Right forelimb (tissue), 1 donor: ENCODE measurements at regions not wholly inside any gene's neighbourhood (a gene's known extent, or its start where the extent isn't known, plus 50 kb on each side); places are given as distances from the start of the nearest gene placed in this dataset.

Source experiments
- DNase-seq: peaks from one replicate; pipeline ENCODE4 v3.0.0-alpha.2; 2018

DNA sequence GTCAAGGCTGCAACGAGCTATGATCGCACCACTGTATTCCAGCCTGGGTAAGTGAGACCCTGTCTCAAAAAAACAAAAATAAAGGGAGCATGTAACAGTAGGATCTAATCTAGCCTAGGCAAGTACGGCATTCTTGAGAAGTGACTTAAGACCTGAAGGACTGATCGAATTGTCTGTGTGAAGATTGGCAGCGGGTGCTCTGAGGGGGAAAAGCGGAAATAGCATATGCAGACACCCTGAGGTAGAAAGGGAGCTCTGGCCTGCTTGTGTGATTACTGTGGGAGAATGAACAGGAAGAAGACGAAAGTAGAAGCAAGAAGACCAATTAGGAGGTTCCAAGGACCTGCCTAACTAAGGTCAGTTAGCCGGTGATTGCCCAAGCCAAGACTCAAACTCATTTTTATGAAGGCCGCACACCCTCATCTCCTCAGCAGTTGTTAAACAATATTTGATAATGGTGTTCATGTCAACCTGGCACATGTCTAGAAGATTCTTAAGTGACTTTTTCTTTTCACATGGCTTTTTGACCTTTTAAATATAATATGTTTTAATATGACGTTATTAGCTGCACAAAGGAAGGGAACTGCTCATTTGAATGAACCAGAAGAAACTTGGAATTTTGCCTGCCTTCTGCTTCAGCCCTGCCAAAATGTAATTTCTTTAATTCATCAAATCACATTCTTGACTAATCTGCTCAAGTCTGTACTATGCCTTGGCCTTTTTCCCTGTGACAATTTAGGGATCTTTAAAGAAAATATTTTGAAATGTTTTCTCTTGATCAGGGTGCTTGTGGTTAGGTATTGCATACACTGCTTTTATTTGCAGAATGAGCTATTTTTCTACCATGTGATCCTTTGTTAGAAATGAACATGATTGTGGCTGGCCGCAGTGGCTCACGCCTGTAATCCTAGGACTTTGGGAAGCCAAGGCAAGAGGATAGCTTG lies 289.2 kb upstream of the DMRT1 start:
- no peak for DNase-seq

DNA sequence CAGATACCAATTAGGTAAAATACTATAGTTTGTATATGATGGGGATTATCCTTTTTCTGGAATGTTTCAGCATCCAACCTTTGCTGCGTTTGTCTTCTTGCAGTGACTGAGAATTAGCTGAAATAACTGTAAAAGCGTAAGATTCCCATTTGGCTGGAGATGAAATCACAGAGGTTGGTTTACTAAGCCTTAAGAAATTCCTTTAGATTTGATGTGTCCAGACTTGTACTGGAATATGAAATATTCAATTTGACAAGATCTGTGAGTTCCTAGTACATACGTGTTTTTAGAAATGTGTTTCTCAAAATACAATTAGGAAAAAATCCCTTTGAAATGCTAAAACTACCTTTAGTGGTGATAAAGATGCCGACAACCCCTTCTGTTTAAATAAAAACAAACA lies 286.0 kb upstream of the DMRT1 start:
- no peak for DNase-seq

DNA sequence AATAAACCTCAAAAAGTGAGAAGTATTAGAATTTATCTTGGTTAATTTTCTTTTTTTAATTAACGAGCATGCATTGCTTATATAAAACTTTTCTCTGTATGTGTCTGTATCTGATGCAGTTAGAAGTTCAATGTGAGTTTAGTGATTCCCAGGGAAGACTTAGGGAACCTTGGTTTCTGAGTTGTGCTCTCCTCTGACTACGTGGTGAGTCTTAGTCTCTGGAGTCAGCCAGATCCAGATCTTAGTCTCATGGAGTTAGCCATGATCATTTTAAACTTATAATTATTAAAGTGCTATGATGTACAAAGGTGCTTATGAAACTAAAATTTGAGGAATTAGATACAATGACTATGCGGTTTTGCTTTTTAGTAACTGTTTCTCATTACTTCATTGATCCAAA lies 285.3 kb upstream of the DMRT1 start:
- DNase-seq = no peak

DNA sequence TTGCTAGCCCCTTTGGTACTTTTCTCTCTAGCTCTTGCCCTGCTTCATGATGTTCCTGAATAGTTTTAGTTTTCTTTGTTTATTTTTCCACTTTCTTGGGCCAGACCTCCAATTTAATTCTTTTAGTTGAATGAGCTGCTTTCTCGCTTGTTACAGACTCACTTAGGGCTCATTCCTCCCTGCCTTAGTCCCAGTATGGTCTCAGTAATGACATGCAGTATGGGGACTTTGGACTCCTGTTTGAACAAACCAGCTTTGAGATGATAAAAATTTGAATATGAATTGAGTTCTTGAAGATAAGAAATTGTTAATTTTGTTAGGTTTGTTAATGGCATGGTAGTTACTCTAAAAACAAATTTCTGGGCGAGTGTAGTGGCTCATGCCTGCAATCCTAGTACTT lies 284.8 kb upstream of the DMRT1 start:
- no peak for DNase-seq

DNA sequence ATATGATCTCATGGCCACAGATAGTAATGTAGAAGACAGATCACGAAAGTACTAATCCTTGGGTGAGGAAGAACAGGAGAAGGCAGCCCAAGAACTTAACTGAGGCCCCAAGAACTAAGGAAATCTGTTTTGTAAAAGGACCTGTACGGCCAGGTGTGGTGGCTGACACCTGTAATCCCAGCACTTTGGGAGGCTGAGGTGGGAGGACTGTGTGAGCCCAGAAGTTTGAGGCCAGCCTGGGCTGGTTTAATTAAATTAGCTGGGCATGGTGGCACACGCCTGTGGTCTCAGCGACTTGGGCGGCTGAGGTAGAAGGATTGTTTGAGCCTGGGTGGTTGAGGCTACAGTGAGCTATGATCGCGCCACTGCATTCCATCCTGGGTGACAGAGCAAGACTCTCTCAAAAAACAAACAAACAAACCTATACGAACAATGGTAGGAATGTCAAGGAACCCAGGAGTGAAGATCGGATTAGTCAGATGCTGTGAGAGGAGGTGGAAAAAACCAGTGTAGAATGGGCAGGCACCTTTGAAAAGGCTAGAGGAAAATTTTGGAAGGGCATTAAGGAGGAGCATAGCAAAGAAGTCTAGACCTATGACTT lies 283.8 kb upstream of the DMRT1 start:
- DNase-seq = no peak

DNA sequence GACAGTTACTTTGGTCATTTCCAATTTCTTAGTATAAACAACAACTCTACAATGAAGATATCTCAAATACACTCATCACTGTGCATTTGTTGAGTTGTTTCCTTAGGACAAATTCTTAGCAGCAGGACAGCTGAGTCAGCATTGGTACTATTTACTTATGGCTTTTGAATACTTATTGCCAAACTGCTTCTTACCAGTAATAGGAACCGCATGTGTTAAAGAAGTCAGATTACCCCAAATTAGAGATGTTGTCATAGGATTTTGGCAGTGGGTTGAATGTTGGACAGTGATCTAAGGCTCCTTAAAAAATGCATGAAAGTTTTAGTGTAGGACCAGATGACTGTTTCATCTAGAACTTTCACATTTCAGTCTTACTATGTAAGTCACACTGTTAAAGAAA lies 280.1 kb upstream of the DMRT1 start:
- no peak for DNase-seq

DNA sequence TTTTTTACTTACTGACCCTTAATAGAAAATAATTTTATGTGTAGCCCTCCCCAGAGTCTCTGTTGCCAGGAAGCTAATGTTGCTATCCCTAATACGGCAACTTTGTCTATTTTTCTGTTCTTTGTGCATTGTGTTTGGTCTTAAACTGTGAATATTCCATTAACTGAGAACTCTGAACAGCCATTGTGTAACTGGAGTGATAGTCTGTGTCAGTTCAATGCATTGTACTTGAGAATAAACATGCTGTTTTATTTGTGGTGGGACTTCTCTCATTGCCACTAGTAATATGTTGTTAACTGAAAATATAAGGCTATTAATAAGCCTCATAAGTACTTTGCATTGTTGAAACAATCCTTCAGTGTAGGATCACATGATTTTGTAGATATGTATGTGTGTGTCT lies 278.3 kb upstream of the DMRT1 start:
- DNase-seq = no peak

DNA sequence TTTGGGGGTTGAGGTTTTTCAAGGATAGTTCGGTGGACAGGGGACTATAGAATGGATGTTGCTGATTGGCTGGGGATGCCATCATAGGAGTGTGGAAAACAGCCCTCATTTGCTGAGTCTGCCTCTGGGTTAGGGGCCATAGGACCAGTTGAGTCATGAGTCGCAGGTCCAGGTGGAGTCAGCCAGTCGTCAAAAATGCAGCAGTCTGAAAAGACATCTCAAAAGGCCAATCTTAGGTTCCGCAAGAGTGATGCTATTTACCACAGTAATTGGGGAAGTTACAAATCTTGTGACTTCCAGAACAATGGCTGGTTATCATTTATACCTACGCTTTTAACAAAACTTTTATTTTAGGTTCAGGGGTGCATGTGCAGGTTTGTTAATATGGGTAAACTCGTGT lies 276.0 kb upstream of the DMRT1 start:
- DNase-seq = no peak

DNA sequence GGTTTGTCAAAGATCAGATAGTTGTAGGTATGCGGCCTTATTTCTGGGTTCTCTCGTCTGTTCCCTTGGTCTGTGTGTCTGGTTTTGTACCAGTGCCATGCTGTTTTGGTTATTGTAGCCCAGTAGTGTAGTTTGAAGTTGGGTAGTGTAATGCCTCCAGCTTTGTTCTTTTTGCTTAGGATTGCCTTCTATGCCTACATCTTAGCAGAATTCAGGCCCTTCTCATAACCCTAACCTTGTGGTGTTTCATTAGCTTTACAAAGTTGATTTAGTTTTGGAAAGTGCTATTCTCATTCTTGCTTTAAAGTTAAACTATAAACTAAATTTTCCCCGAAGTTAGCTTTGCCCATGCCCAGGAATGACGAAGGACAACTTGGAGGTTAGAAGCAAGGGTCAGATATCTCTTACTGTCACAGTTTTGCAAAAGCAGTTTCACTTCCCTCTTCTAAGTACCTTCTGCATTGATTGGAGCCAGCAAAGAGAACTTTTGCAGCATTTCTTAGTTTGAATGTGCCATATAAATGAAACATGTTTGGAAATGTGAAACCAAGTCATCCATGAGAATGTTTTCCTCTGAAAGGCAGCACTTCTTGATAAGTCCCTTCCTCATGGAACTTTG lies 274.3 kb upstream of the DMRT1 start:
- no peak for DNase-seq

DNA sequence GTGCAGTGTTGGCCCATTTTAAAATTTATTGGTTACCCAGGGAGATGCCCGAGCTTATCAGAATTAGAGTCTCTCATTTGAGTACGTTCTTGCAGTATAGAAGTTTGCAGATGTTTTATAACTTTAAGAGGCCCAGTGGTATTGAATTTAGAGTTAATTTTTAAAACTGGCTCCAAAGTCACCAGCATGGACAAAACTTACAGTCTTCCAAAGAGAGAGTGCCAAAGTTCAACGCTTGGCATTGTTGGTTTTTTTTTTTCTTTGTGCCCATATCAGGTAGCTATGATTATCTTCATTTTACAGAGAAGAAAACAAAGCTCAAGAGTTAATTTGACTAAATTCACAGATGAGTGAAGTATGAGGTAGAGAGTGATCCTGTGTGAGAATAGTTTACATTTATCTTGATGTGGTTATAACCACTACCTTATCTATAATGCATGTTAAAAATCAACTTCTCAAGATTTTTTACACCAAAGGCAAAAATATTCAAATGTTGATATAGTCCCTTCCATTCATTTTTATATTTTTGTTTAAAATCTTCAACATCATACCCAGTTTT lies 273.7 kb upstream of the DMRT1 start:
- DNase-seq = no peak

DNA sequence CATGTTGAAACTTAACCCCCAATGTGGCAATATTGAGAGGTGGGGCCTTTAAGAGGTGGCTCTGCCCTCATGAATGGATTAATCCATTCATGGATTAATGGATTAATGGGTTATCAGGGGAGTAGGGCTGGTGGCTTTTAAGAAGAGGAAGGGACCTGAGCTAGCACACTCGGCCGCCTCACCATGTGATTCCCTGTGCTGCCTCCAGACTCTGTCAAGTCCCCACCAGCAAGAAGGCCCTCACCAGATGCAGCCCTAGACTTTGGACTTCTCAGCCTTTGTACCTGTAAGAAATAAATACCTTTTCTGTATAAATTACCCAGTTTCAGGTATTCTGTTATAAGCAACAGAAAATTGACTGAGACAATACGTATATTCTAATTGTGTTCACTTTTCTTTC lies 272.2 kb upstream of the DMRT1 start:
- no peak for DNase-seq

DNA sequence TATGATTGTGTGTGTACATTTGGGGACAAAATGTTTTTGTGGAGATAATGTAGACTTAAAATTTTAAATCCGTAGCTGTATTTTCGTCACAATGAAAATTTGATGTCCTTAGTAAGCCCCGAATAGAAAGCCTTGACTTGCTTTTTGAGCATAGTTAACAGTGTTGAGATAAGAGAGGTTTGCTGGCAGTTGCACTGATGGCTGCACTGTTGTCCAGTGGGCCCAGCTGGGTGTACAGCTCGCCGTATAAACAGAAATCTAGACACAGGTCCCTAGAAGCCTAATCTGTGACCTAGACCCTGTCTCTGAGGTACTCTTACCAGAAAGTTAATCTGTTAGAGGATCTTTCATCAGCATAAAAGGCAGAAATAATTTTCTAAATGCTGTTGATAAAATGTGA lies 271.3 kb upstream of the DMRT1 start:
- no peak for DNase-seq

DNA sequence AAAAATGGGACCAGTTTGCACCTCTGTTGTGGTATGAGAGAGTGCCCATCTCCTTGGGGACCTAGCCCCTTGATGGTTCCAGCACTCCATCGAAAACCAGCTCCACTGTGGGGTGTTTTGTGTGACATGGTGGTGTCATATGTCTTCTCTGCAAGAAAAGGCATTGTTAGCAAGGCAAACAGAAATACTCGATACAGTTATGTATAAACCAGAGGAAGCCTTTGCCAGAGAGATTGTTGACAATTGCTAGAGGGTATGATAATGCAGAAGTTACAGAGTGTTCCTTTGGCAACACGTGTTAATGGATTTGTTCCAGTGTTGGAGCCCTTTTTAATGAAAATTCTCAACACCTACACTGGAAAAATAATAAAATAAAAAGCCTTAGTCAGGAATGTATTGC lies 270.4 kb upstream of the DMRT1 start:
- DNase-seq = no peak

DNA sequence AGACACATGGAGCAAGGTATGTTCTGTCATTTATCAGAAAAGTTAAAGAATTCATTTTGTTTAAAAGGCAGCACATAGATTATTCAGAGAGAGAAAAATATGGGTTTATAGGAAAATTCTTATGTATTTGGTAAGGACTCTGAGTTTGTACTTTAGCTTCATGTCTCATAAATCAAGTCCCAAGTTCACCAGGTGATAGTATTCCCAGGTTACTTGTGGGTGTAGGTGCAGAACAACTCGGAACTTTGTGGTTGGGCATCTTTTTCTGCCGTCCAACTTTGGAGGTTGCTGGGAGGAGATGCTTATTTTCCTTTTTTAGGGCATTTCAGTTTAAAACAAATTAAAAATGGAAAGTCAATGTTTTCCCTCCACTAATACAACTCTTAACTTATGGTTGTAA lies 269.8 kb upstream of the DMRT1 start:
- no peak for DNase-seq

DNA sequence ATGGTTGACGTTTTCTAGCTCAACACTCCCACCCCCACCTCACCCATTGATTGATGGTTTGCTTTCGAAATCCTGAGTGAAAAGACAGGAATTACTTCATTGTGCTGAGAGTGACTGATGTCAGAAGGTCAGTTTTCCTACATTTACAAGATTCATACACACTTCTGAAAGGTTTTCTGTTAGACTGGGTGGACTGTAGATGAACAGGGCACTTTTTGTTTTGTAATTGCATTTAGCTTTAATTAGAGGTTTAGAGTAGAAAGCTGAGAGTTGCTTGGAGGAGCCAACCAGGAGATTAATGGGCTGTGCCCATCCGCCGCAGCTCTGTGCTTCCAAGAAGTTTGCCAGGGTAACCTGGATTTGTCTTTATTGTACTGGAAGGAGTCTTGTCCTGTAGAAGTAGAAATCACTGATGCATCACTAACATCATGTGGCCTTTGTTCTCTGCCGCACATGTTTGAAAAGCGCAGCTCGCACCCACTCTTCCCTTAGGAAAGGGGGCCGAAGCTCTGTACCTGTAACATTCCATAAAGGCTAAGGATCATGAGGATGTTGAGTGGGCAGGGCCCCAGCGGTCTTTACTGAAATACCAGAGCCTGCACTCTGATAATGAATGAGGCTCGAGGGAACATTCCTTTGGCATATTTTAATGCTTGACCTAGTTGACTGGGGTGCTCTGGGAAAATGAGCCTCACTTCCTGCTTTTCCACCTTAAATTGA lies 267.6 kb upstream of the DMRT1 start:
- no peak for DNase-seq

DNA sequence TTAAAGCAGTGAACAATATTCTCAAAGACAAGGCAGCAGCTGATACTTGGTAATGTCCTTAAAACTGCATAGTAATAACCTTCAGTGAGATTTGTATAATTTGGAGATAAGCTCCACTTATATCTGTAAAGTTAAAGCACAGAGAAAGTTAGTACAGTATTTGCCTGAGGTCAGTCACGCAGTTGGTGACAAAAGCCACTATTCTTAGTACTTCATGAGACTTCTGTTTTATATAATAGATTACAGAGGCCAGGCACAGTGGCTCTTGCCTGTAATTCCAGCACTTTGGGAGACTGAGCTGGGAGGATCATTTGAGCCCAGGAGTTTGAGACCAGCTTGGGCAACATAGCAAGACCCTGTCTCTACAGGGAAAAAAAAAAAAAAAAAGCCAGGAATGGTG lies 266.4 kb upstream of the DMRT1 start:
- no peak for DNase-seq

DNA sequence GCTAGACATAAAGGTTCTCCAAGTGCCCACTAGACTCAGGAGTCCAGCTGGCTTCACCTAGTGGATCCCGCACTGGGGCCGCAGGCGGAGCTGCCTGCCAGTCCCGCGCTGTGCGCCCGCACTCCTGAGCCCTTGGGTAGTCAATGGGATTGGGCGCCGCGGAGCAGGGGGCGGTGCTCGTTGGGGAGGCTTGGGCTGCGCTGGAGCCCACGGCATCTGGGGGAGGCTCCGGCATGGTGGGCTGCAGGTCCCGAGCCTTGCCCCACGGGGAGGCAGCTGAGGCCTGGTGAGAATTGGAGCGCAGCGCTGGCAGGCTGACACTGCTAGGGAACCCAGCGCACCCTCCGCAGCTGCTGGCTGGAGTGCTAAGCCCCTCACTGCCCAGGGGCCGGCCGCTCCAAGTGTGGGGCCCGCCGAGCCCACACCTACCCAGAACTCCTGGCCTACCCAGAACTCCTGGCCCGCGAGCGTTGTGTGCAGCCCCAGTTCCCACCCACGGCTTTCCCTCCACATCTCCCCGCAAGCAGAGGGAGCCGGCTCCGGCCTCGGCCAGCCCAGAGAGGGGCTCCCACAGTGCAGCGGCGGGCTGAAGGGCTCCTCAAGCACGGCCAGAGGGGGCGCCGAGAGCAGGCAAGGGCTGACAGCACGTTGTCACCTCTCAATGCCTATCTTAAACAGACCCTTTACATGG lies 260.7 kb upstream of the DMRT1 start:
- no peak for DNase-seq

DNA sequence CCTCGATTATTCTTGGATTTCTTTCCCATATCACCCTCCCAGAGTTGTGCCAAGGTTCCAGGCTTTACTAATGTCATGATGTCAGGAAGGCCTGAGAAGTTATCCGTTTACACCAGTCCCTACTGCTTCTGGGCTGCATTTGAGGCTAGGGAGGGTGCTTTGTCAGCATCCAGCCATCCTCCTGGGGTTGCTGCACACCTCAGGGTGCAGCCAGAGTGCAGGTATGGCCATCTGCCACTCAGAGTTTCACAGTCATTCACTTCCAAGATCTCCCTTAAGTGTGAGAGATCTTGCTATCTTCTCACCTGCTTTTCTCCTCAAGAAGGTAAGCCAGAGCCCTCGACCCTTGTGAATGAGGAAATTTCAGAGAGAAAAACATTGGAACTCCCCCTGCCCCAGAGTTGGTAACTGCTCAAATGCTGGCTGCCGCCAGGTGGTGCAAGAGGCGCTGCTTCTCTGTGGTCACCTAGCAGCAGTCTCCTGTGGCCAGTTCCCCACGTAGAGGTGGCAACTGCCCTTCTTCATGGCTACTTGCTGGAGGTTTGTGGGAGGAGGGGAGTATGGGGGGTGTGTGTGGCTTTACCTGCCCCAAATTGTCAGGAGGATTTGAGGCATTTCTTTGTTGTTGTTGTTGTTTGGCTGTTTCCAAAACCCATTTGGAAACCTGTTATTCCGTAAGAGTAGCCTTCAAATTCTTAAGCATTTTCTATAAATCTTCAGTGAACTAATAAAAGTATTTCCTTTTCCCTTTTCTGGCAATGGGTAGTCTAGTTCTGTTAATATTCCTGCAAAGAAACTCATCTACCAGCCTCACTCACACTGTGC lies 259.6 kb upstream of the DMRT1 start:
- no peak for DNase-seq

DNA sequence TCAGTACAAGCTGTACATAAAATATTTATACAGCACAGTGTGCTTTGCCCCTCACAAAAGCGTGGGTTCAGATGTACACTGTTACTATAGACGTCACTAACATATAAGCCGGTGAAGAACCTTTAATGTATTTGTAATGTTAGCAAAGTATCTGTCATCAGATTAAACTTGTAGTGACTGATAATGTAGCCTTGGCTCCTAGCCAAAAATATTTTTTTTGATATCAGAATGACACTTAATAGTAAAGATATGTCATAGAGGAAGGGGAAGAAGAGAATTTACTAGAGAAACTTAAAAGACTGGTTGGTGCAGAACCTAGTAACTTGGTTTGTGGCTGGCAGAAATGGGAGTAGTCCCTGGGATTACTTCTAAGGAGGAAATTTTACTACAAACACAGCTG lies 258.7 kb upstream of the DMRT1 start:
- DNase-seq = no peak

DNA sequence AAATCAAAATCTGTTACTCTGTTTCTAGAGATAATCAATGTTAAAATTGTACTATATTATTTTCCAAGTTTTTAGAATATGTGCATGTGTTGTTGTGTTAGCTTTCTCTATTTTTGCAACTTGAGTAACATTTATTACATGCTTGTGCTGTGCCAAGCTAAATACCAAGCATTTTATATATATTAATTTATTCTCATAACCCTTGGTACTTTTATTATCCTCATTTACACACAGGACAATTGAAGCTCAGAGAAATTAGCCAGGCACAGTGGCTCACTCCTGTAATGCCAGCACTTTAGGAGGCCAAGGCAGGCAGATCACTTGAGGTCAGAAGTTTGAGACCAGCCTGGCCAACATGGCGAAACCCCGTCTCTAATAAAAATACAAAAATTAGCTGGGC lies 254.0 kb upstream of the DMRT1 start:
- DNase-seq = no peak

DNA sequence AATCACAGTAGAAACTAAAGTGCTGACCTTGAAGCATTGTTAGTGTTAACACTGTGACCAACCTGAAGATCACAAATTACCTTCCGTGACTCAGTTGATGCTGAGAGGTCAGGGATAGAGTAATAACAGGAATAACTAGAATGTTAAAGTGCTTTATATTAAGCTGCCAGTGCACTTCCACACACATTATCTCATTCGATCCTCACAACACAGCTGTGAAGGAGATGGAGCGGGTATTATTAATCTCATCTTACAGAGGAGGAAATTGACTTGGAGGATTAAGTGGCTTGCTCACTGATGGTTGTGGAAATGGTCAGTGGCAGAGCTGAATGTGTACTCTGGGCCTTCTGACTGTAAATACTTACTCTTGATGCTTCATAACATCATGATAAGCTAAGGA lies 252.5 kb upstream of the DMRT1 start:
- no peak for DNase-seq

DNA sequence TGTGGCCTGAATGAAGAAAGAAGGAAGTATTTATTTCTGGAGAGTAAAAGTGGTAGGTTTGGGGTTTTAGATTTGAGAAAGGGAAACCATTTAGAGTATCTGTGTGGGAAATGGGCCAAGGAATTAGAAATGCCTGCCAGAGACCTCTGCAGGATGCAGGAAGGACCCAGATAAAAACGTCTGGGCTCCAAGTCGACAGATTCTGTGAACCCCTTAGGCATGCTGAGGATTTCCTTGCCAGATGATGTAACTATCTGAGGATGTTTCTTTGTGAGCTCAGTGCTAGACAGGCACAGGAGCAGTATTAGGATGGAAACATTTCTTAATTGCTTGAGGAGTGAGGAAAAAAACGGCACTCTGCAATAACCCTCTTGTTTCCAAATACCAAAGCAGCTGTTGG lies 251.8 kb upstream of the DMRT1 start:
- no peak for DNase-seq
